HG02642 (cell line): ENCODE measurements at regions not wholly inside any gene's neighbourhood (a gene's known extent, or its start where the extent isn't known, plus 50 kb on each side); places are given as distances from the start of the nearest gene placed in this dataset.
"Not testable (repeated sequence)": the region's sequence is repeated elsewhere in the genome, so short reads cannot be mapped to it uniquely, and the experiment has no call there.

Source experiments
- ATAC-seq: cut with Tn5 transposase; IDR thresholded peaks from one replicate; pipeline ENCODE4 v1.9.1; 2021; ENCODE audit warnings: mild to moderate bottlenecking; ENCODE audit not compliant: unreplicated experiment, poor library complexity

GRCh38 chr3:21042184-21042583 lies 708.8 kb downstream of the ZNF385D start:
- ATAC-seq = no peak

- ATAC-seq = no peak
Observed at GRCh38 chr3:21041621-21042020, 709.4 kb downstream of the ZNF385D start.

- no peak for ATAC-seq
Observed at GRCh38 chr3:21036888-21037287, 714.1 kb downstream of the ZNF385D start.

GRCh38 chr3:21028412-21028811 lies 722.6 kb downstream of the ZNF385D start:
- ATAC-seq = no peak

- no peak for ATAC-seq
Observed at GRCh38 chr3:21024563-21024962, 726.4 kb downstream of the ZNF385D start.

GRCh38 chr3:21020681-21021080 lies 730.3 kb downstream of the ZNF385D start:
- no peak for ATAC-seq

GRCh38 chr3:21020043-21020442 lies 731.0 kb downstream of the ZNF385D start:
- ATAC-seq = no peak

- no peak for ATAC-seq
Observed at GRCh38 chr3:21017115-21017852, 733.7 kb downstream of the ZNF385D start.

- no peak for ATAC-seq
Observed at GRCh38 chr3:21013566-21013965, 737.4 kb downstream of the ZNF385D start.

- ATAC-seq = no peak
Observed at GRCh38 chr3:20999661-21000060, 751.3 kb downstream of the ZNF385D start.

- no peak for ATAC-seq
Observed at GRCh38 chr3:20997183-20997582, 753.8 kb downstream of the ZNF385D start.

GRCh38 chr3:20990896-20991295 lies 760.1 kb downstream of the ZNF385D start:
- no peak for ATAC-seq

- not testable (repeated sequence) for ATAC-seq
Observed at GRCh38 chr3:20989653-20990052, 761.4 kb downstream of the ZNF385D start.

- ATAC-seq = no peak
Observed at GRCh38 chr3:20984594-20985205, 766.3 kb downstream of the ZNF385D start.

- no peak for ATAC-seq
Observed at GRCh38 chr3:20975188-20975651, 775.8 kb downstream of the ZNF385D start.

GRCh38 chr3:20974396-20974795 lies 776.6 kb downstream of the ZNF385D start:
- no peak for ATAC-seq

- ATAC-seq = not testable (repeated sequence)
Observed at GRCh38 chr3:20970807-20971206, 780.2 kb downstream of the ZNF385D start.

GRCh38 chr3:20967485-20967884 lies 781.5 kb upstream of the SGO1 start:
- ATAC-seq = not testable (repeated sequence)

- no peak for ATAC-seq
Observed at GRCh38 chr3:20958161-20958560, 772.2 kb upstream of the SGO1 start.

GRCh38 chr3:20945892-20946291 lies 759.9 kb upstream of the SGO1 start:
- no peak for ATAC-seq

- ATAC-seq = no peak
Observed at GRCh38 chr3:20935791-20936190, 749.8 kb upstream of the SGO1 start.

GRCh38 chr3:20931834-20932233 lies 745.8 kb upstream of the SGO1 start:
- ATAC-seq = no peak
